Skeletal muscle satellite cell (primary cell): ENCODE measurements at regions not wholly inside any gene's neighbourhood (a gene's known extent, or its start where the extent isn't known, plus 50 kb on each side); places are given as distances from the start of the nearest gene placed in this dataset.
"Not testable (repeated sequence)": the region's sequence is repeated elsewhere in the genome, so short reads cannot be mapped to it uniquely, and the experiment has no call there.

Source experiments
- H3K27me3 ChIP-seq: 2 replicates; pipeline ENCODE4 v1.7.0; 2013; ENCODE audit warnings: low read length; ENCODE audit not compliant: control insufficient read depth, insufficient read depth
- H3K36me3 ChIP-seq: 2 replicates; pipeline ENCODE4 v1.7.0; 2013; ENCODE audit warnings: mild to moderate bottlenecking, control low read depth, low read length; ENCODE audit not compliant: insufficient read depth
- H3K4me1 ChIP-seq: 2 replicates; pipeline ENCODE4 v1.7.0; 2013; ENCODE audit warnings: low read length; ENCODE audit not compliant: control insufficient read depth, insufficient read depth
- H3K4me2 ChIP-seq: 2 replicates; pipeline ENCODE4 v1.7.0; 2013; ENCODE audit warnings: mild to moderate bottlenecking, low read length
- H3K4me3 ChIP-seq: 2 replicates; pipeline ENCODE4 v1.7.0; 2013; ENCODE audit warnings: low read length
- H3K9ac ChIP-seq: 2 replicates; pipeline ENCODE4 v1.7.0; 2013; ENCODE audit warnings: mild to moderate bottlenecking, low read depth, low read length, moderate library complexity
- H3K9me3 ChIP-seq: replicated peaks from 2 replicates; pipeline ENCODE4 v1.7.0; 2013; ENCODE audit warnings: mild to moderate bottlenecking, control low read depth, low read length

- H3K4me1 ChIP-seq, result no peaks in the 10 kb centered on the region
- H3K36me3 ChIP-seq, result no peaks in the 10 kb centered on the region
- H3K4me2 ChIP-seq, result no peak overlapping the region
- peaks cover 3% of the 10 kb centered on the region for H3K9me3 ChIP-seq
- H3K4me3 ChIP-seq, result no peak overlapping the region
- H3K27me3 ChIP-seq, result no peaks in the 10 kb centered on the region
- H3K9ac ChIP-seq, result no peak overlapping the region
Measured at GRCh38 chr10:37067576-37067975, 57.8 kb upstream of the ANKRD30A start.

DNA sequence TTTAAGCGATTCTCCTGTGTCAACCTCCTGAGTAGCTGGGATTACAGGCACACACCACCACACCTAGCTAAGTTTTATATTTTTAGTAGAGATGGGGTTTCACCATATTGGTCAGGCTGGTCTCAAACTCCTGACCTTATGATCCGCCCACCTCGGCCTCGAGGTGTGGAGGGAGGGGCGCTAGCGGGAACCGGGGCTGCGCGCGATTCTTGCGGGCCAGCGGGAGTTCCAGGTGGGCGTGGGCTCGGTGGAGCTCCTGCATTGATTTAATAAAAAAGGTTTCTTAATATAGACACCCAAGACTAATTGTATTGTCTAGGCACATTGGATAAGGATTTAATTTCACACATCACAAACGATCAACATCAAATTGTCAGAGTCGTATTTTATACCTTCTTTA lies 63.1 kb upstream of the ANKRD30A start:
- H3K4me2 ChIP-seq, H3K36me3 ChIP-seq, H3K27me3 ChIP-seq, H3K4me3 ChIP-seq, H3K9me3 ChIP-seq, H3K9ac ChIP-seq, H3K4me1 ChIP-seq: not testable (repeated sequence)

DNA sequence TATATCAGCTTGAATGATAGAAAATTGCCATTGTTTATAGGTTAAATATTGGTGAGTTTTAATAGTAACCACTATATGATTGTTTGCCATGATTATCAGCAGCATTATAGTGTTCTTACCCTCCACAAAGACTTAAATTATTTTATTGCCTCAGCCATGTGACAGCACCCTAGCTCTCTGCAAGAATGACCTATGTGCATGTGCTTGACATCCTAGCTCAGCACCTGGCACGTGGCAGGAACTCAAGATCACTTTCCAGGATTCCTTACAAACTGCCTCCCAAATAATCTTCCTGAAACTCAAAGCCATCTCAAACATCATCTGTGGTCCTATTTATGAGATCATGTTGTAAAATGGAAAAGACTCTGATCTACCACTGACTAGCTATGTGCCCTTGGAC lies 68.1 kb upstream of the ANKRD30A start:
- Histone ChIP-seq H3K9ac (no peak overlapping the region), H3K4me1 (no peaks in the 10 kb centered on the region), H3K9me3 (no peaks in the 10 kb centered on the region), H3K4me2 (no peak overlapping the region), H3K4me3 (no peak overlapping the region), H3K27me3 (no peaks in the 10 kb centered on the region), H3K36me3 (no peaks in the 10 kb centered on the region)

DNA sequence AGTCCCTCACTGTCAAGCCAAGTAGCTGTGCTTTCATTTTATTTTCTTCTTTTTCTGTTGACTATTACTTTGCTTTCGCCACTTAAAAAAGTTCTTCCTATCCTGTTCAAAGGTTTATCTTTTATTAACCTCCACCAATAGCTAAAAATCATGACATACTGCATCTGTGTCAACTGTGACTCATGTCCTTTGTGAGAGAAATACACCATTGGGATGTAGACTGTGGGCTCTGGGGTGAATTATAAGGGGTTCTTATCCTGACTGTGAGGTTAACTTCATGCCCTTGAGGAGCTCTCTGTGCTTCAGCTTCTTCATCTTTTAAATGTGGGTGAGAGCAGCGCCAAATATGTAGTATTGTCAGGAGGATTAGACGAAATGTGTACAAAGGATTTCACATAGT lies 71.9 kb upstream of the ANKRD30A start:
- H3K4me1 ChIP-seq, result no peaks in the 10 kb centered on the region
- H3K36me3 ChIP-seq, result no peaks in the 10 kb centered on the region
- H3K4me3 ChIP-seq, result no peak overlapping the region
- H3K9ac ChIP-seq, result no peak overlapping the region
- H3K4me2 ChIP-seq, result no peak overlapping the region
- H3K27me3 ChIP-seq, result no peaks in the 10 kb centered on the region
- H3K9me3 ChIP-seq, result no peaks in the 10 kb centered on the region

DNA sequence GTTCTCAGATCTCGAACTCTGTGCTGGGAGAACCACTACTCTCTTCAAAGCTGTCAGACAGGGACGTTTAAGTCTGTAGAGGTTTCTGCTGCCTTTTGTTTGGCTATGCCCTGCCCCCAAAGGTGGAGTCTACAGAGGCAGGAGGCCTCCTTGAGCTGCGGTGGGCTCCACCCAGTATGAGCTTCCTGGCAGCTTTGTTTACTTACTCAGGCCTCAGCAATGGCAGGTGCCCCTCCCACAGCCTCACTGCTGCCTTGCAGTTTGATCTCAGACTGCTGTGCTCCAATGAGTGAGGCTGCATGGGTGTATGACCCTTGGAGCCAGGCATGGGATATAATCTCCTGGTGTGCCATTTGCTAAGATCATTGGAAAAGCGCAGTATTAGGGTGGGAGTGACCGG lies 75.4 kb upstream of the ANKRD30A start:
- not testable (repeated sequence) for H3K27me3 ChIP-seq, H3K4me1 ChIP-seq, H3K9ac ChIP-seq, H3K4me3 ChIP-seq, H3K36me3 ChIP-seq, H3K4me2 ChIP-seq, H3K9me3 ChIP-seq

GRCh38 chr10:37044319-37044718 lies 81.1 kb upstream of the ANKRD30A start:
- H3K27me3 ChIP-seq, H3K9ac ChIP-seq, H3K36me3 ChIP-seq, H3K9me3 ChIP-seq, H3K4me3 ChIP-seq, H3K4me1 ChIP-seq, H3K4me2 ChIP-seq: not testable (repeated sequence)

GRCh38 chr10:37035853-37036252 lies 89.5 kb upstream of the ANKRD30A start:
- H3K4me3 ChIP-seq, result no peak overlapping the region
- H3K4me2 ChIP-seq, result no peak overlapping the region
- no peak overlapping the region for H3K9ac ChIP-seq
- no peaks in the 10 kb centered on the region for H3K27me3 ChIP-seq
- H3K9me3 ChIP-seq, result no peaks in the 10 kb centered on the region
- H3K36me3 ChIP-seq, result no peaks in the 10 kb centered on the region
- H3K4me1 ChIP-seq, result no peaks in the 10 kb centered on the region

DNA sequence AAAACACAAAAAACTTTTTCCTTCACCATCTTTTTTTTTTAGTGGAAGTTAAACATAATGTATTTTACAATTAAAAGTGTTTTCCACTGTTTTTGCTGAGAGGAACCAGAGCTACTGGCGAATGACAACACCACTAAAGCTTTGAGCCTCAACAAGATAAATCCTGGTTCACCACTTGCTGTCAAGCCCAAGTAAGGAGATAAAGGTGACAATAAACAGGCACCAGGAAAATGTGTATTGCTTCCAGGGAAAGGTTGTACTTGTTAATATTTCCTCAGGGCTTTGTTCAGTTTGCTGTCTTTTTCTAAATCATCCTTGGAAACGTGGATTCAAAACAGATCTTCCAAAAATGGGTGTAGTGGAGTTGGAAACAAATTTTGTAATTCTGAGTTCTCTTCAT lies 109.9 kb upstream of the ANKRD30A start:
- Histone ChIP-seq H3K9me3 (no peaks in the 10 kb centered on the region), H3K27me3 (no peaks in the 10 kb centered on the region), H3K4me1 (no peaks in the 10 kb centered on the region), H3K9ac (no peak overlapping the region), H3K4me3 (no peak overlapping the region), H3K36me3 (no peaks in the 10 kb centered on the region), H3K4me2 (no peak overlapping the region)

DNA sequence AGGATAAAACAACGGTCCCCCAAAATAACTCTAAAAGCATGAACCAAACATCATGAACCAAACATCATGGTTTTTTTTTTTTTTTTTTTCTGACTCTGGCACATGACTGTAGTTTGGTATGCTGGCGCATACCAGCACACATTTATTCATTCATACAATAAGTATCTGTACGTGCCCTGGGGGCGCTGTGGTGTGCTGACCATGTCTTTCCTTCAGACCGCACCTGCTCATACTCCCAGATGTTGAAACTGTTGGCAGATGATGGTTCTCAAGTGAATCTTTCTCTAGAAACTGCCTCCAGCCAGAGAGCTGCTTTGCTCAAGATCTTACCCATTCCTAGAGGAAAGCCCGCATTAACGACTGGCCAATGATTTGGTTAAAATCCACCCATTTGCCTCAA lies 114.7 kb upstream of the ANKRD30A start:
- Histone ChIP-seq H3K4me1 (no peaks in the 10 kb centered on the region), H3K4me2 (no peak overlapping the region), H3K9ac (no peak overlapping the region), H3K4me3 (no peak overlapping the region), H3K36me3 (no peaks in the 10 kb centered on the region), H3K9me3 (no peaks in the 10 kb centered on the region), H3K27me3 (no peaks in the 10 kb centered on the region)

DNA sequence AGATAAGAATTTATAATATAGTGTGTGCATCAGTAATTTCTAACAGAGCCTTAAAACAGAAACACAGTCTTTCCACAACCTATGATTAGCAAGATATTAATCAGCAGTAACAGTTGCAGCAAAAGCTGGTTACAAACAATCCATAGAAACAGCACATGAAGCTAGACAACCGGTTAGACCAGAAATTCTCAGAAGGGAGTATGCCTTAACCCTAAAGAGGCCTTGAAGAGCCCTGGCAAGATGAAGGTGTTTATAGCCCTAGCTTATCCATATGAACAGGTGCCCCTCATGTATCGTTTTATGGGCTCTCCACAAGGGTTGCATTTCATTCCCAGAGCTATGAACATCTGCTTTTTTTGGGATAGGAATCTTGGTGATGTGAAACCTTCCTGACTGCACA lies 117.1 kb upstream of the ANKRD30A start:
- not testable (repeated sequence) for H3K27me3 ChIP-seq, H3K4me2 ChIP-seq, H3K36me3 ChIP-seq, H3K4me1 ChIP-seq, H3K4me3 ChIP-seq, H3K9ac ChIP-seq, H3K9me3 ChIP-seq

DNA sequence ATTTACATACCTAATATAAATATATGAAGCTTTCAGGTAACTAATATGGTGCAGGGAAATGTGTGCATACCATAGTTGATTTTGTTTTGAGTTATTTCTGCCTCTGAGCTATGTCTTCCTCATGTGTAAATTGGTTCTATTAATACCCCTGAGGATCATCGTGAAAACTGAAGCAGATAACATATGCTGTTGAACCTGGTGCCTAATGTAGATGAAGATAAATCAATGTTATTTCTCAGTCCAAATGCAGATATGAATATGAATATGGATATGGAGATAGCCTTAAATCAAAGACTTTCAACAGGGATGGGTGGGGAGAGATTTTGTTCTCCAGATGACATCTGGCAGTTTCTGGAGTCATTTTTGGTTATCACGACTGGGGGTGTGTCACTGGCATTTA lies 122.3 kb upstream of the ANKRD30A start:
- H3K4me3 ChIP-seq, result no peak overlapping the region
- H3K4me1 ChIP-seq, result no peaks in the 10 kb centered on the region
- H3K9ac ChIP-seq, result no peak overlapping the region
- H3K36me3 ChIP-seq, result no peaks in the 10 kb centered on the region
- no peaks in the 10 kb centered on the region for H3K27me3 ChIP-seq
- no peaks in the 10 kb centered on the region for H3K9me3 ChIP-seq
- no peak overlapping the region for H3K4me2 ChIP-seq

DNA sequence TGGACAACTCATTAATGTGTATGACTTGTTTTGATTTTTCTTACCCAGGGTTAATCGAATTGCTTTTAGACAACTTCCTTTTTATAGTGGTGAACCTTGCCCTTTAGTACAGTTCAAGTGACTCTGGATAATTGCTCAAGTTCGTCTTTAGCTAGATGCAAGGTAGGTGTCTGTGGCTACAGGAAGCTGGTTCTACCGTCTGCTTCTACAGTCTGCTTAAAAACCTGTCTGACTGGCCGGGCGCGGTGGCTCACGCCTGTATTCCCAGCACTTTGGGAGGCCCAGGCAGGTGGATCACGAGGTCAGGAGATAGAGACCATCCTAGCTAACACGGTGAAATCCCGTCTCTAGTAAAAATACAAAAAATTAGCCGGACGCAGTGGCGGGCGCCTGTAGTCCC lies 129.6 kb upstream of the ANKRD30A start:
- H3K27me3 ChIP-seq, H3K9ac ChIP-seq, H3K36me3 ChIP-seq, H3K4me1 ChIP-seq, H3K4me3 ChIP-seq, H3K4me2 ChIP-seq, H3K9me3 ChIP-seq: not testable (repeated sequence)

DNA sequence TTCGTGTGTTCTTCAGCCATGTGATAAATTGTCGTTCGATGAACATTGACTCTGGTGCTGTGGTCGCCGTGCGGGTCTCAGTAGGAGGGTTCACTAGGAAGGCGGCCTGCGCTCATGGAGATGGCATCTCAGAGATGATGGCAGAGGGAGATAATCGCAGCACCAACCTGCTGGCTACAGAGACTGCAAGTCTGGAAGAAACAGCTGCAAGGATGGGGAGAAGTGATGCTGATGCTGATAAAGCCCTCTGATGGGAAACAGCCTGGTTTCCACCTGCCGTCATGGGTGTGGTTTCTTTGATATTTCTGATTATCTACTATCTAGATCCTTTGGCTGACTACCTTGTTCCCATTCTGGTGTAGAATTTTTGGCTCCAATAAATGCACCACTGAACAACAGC lies 130.5 kb upstream of the ANKRD30A start:
- no peak overlapping the region for H3K9ac ChIP-seq
- H3K27me3 ChIP-seq, result no peaks in the 10 kb centered on the region
- H3K4me2 ChIP-seq, result no peak overlapping the region
- H3K36me3 ChIP-seq, result no peaks in the 10 kb centered on the region
- H3K4me1 ChIP-seq, result no peaks in the 10 kb centered on the region
- H3K9me3 ChIP-seq, result no peaks in the 10 kb centered on the region
- H3K4me3 ChIP-seq, result no peak overlapping the region
